ENCODE measurements at regions not wholly inside any gene's neighbourhood (a gene's known extent, or its start where the extent isn't known, plus 50 kb on each side); places are given as distances from the start of the nearest gene placed in this dataset.

DNA sequence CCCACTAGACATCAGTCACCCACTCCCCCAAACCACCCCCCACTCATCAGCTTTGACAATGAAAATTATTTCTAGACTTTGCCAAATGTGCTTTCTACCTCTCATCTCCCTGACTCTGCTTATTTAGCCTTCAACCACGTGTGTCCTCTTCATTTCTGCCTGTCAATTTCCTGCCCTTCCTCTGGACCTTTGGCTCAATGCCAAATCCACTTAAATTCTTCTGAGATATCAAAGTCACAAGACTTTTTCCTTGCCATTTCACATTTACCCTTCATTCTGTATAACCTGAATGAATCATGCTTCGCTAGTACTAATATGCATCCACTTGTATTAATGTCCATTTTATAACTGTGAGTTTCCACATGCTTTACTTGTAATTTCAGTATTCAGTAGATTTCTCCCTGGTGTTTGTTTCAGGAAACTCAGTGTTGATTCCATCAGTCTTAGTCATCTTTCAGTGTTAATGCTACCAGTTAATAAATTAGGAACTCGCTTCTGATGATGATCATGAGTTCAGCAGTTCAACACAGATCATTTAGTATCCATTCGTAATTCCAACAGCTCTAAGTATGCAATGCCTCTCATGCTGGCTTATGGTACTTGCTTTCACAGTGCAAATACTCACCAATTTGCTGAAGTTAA lies 128.2 kb upstream of the OSTN start:
- Mint-ChIP-seq H3K4me1 (no peaks in the 10 kb centered on the region), H3K36me3 (no peaks in the 10 kb centered on the region), H3K27me3 (ENCODE audit: low read depth in 3 of 3) (no peaks in the 10 kb centered on the region), H3K27ac (no peak overlapping the region), H3K4me3 (no peak overlapping the region), H3K9me3 (peaks cover 0 to 3% (median 0%) of the 10 kb centered on the region in 7 donors)
- Histone ChIP-seq H3K4me2 (replicated peaks; ENCODE audit: extremely low read depth, low read length, poor library complexity, severe bottlenecking) (no peak overlapping the region), H3K4me1 (ENCODE audit: control insufficient read depth in 1 of 2, insufficient read depth in 2 of 2, low read length in 2 of 2) (no peaks in the 10 kb centered on the region), H3K27ac (ENCODE audit: low read depth in 1 of 2, low read length in 2 of 2) (no peak overlapping the region), H3K4me3 (replicated peaks in 1 of 3; ENCODE audit: low read depth in 2 of 3, low read length in 3 of 3) (no peak overlapping the region), H3K27me3 (ENCODE audit: control insufficient read depth in 2 of 2, insufficient read depth in 2 of 2, low read length in 2 of 2) (no peaks in the 10 kb centered on the region), H3K36me3 (replicated peaks in 1 of 2; ENCODE audit: control insufficient read depth in 1 of 2, insufficient read depth in 2 of 2, low read length in 2 of 2) (no peaks in the 10 kb centered on the region), H4K20me1 (ENCODE audit: insufficient read depth, low read length) (no peaks in the 10 kb centered on the region), H3K79me2 (ENCODE audit: insufficient read depth, low read length) (no peaks in the 10 kb centered on the region), H2AFZ (ENCODE audit: insufficient read depth, low read depth, low read length, poor library complexity, severe bottlenecking) (no peak overlapping the region), H3K9ac (ENCODE audit: insufficient read depth, low read length, poor library complexity, severe bottlenecking) (no peak overlapping the region), H3K9me3 (replicated peaks in 1 of 2; ENCODE audit: control insufficient read depth in 1 of 2, insufficient read depth in 1 of 2, low read length in 2 of 2) (no peaks in the 10 kb centered on the region)
- 68% methylated on average over 2 of the region's 4 CpGs for WGBS (ENCODE audit: insufficient coverage)
- intact Hi-C loops (cut with micrococcal nuclease) = no loop called here
- DNase-seq = no peak
- TF ChIP-seq, protein P1, sequence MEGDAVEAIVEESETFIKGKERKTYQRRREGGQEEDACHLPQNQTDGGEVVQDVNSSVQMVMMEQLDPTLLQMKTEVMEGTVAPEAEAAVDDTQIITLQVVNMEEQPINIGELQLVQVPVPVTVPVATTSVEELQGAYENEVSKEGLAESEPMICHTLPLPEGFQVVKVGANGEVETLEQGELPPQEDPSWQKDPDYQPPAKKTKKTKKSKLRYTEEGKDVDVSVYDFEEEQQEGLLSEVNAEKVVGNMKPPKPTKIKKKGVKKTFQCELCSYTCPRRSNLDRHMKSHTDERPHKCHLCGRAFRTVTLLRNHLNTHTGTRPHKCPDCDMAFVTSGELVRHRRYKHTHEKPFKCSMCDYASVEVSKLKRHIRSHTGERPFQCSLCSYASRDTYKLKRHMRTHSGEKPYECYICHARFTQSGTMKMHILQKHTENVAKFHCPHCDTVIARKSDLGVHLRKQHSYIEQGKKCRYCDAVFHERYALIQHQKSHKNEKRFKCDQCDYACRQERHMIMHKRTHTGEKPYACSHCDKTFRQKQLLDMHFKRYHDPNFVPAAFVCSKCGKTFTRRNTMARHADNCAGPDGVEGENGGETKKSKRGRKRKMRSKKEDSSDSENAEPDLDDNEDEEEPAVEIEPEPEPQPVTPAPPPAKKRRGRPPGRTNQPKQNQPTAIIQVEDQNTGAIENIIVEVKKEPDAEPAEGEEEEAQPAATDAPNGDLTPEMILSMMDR (IDR thresholded peaks at IDR 0.05) = no peak

DNA sequence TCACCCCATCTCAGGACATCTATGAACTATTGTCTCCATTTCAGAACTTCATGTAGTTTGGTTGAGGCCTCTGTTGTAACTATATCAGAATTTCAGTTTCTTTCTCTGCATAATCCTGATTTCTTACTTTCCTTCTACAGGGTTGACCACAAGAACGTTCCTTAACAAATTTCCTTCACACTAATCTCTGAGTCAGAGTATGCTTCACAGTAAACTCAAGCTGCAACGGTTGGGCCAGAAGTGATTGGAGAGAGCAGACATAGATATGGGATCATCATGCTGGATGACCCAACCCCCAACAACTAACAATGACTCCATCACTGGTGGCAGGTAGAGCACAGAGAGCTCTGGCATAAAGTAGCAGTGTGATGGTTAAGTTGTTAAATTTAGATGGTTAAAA lies 128.8 kb upstream of the OSTN start:
- H3K4me1 ChIP-seq (ENCODE audit: control insufficient read depth in 1 of 2, insufficient read depth in 2 of 2, low read length in 2 of 2) = no peaks in the 10 kb centered on the region
- intact Hi-C loops (cut with micrococcal nuclease) = no loop called here
- Mint-ChIP-seq H3K4me1 (no peaks in the 10 kb centered on the region), H3K4me3 (no peak overlapping the region), H3K27ac (no peak overlapping the region), H3K9me3 (peaks cover 0 to 3% (median 0%) of the 10 kb centered on the region in 7 donors), H3K27me3 (ENCODE audit: low read depth in 3 of 3) (peaks cover 0 to 2% (median 0%) of the 10 kb centered on the region in 3 donors), H3K36me3 (no peaks in the 10 kb centered on the region)
- no CpG with 5 or more reads among the region's 2 CpGs for WGBS (ENCODE audit: insufficient coverage)
- H3K36me3 ChIP-seq (replicated peaks in 1 of 2; ENCODE audit: control insufficient read depth in 1 of 2, insufficient read depth in 2 of 2, low read length in 2 of 2) = no peaks in the 10 kb centered on the region
- no peak for DNase-seq
- H3K4me3 ChIP-seq (replicated peaks in 1 of 3; ENCODE audit: low read depth in 2 of 3, low read length in 3 of 3) = no peak overlapping the region
- TF ChIP-seq, protein P1 (IDR thresholded peaks at IDR 0.05) = no peak
- no peak overlapping the region for H3K9ac ChIP-seq (ENCODE audit: insufficient read depth, low read length, poor library complexity, severe bottlenecking)
- H3K27me3 ChIP-seq (ENCODE audit: control insufficient read depth in 2 of 2, insufficient read depth in 2 of 2, low read length in 2 of 2) = no peaks in the 10 kb centered on the region
- H3K9me3 ChIP-seq (replicated peaks in 1 of 2; ENCODE audit: control insufficient read depth in 1 of 2, insufficient read depth in 1 of 2, low read length in 2 of 2) = no peaks in the 10 kb centered on the region
- no peaks in the 10 kb centered on the region for H4K20me1 ChIP-seq (ENCODE audit: insufficient read depth, low read length)
- no peak overlapping the region for H3K27ac ChIP-seq (ENCODE audit: low read depth in 1 of 2, low read length in 2 of 2)
- no peaks in the 10 kb centered on the region for H3K79me2 ChIP-seq (ENCODE audit: insufficient read depth, low read length)
- H3K4me2 ChIP-seq (replicated peaks; ENCODE audit: extremely low read depth, low read length, poor library complexity, severe bottlenecking) = no peak overlapping the region
- no peak overlapping the region for H2AFZ ChIP-seq (ENCODE audit: insufficient read depth, low read depth, low read length, poor library complexity, severe bottlenecking)

All from CD14-positive monocyte (primary cell).